Esophagus (tissue), 2 donors: ENCODE measurements at regions not wholly inside any gene's neighbourhood (a gene's known extent, or its start where the extent isn't known, plus 50 kb on each side); places are given as distances from the start of the nearest gene placed in this dataset.

Source experiments
- H3K27ac ChIP-seq, 2 donors: one replicate each; pipeline ENCODE4 v1.5.1; 2013; ENCODE audit warnings: low read depth in 2 of 2, mild to moderate bottlenecking in 2 of 2, inconsistent platforms in 1 of 2, low read length in 1 of 2, moderate library complexity in 1 of 2
- H3K27me3 ChIP-seq, 2 donors: one replicate each; pipeline ENCODE4 v1.6.1; 2013; ENCODE audit warnings: low read length in 2 of 2, control low read depth in 1 of 2, mild to moderate bottlenecking in 1 of 2; ENCODE audit not compliant: insufficient read depth in 2 of 2, control insufficient read depth in 1 of 2
- H3K36me3 ChIP-seq, 2 donors: one replicate each; pipeline ENCODE4 v1.6.1; 2013; ENCODE audit warnings: low read length in 1 of 2; ENCODE audit not compliant: control insufficient read depth in 2 of 2, insufficient read depth in 2 of 2
- H3K4me1 ChIP-seq, 2 donors: one replicate each; pipeline ENCODE4 v1.6.1; 2013; ENCODE audit warnings: low read length in 1 of 2; ENCODE audit not compliant: control insufficient read depth in 2 of 2, insufficient read depth in 2 of 2
- H3K4me3 ChIP-seq, 2 donors: one replicate each; pipeline ENCODE4 v1.5.1; 2013; ENCODE audit warnings: low read length in 2 of 2, mild to moderate bottlenecking in 2 of 2, low read depth in 1 of 2, moderate library complexity in 1 of 2
- H3K9me3 ChIP-seq, 2 donors: one replicate each; pipeline ENCODE4 v1.6.1; 2013; ENCODE audit warnings: mild to moderate bottlenecking in 2 of 2, low read depth in 1 of 2, low read length in 1 of 2, moderate library complexity in 1 of 2; ENCODE audit not compliant: control insufficient read depth in 2 of 2, insufficient read depth in 1 of 2
- whole genome bisulfite sequencing, 2 donors: extraction: QIAGEN DNeasy Blood & Tissue Kit; methylation state at CpG; one replicate each; pipeline ENCODE4 v1.1.7; 2013; 5-methylcytosine and 5-hydroxymethylcytosine counted together
- donor health status: healthy with polysubstance abuse.
- donor health status: Bipolar disorder and iron deficiency.

GRCh38 chr20:18989736-18990474 is 176.3 kb downstream of the SCP2D1 start:
- no peaks in the 10 kb centered on the region for H3K36me3 ChIP-seq
- no peaks in the 10 kb centered on the region for H3K27me3 ChIP-seq
- H3K4me3 ChIP-seq, result no peak overlapping the region
- 53 to 61% methylated on average over 10 of the region's 10 CpGs for WGBS, 2 donors
- no peak overlapping the region for H3K27ac ChIP-seq
- no peaks in the 10 kb centered on the region for H3K9me3 ChIP-seq
- H3K4me1 ChIP-seq, result no peaks in the 10 kb centered on the region

GRCh38 chr20:18991012-18991411 is 177.4 kb downstream of the SCP2D1 start:
- no peaks in the 10 kb centered on the region for H3K36me3 ChIP-seq
- H3K4me3 ChIP-seq, result no peak overlapping the region
- no peak overlapping the region for H3K27ac ChIP-seq
- WGBS, 2 donors, result 67 to 72% methylated on average over 2 of the region's 2 CpGs
- no peaks in the 10 kb centered on the region for H3K4me1 ChIP-seq
- no peaks in the 10 kb centered on the region for H3K27me3 ChIP-seq
- H3K9me3 ChIP-seq, result no peaks in the 10 kb centered on the region

- Histone ChIP-seq H3K27me3 (no peaks in the 10 kb centered on the region), H3K9me3 (no peaks in the 10 kb centered on the region), H3K4me3 (no peak overlapping the region), H3K4me1 (no peaks in the 10 kb centered on the region), H3K27ac (no peak overlapping the region), H3K36me3 (no peaks in the 10 kb centered on the region)
- WGBS, 2 donors, result 50 to 56% methylated on average over 1 of the region's 1 CpG
Observed at GRCh38 chr20:18992418-18992817, 178.8 kb downstream of the SCP2D1 start.

GRCh38 chr20:18995455-18995854 is 181.9 kb downstream of the SCP2D1 start:
- Histone ChIP-seq H3K9me3 (no peaks in the 10 kb centered on the region), H3K4me3 (no peak overlapping the region), H3K36me3 (no peaks in the 10 kb centered on the region), H3K27ac (no peak overlapping the region), H3K4me1 (no peaks in the 10 kb centered on the region), H3K27me3 (no peaks in the 10 kb centered on the region)
- WGBS, 2 donors, result 83 to 88% methylated on average over 3 of the region's 3 CpGs

- no peaks in the 10 kb centered on the region for H3K27me3 ChIP-seq
- no peaks in the 10 kb centered on the region for H3K36me3 ChIP-seq
- WGBS, 2 donors, result 92 to 95% methylated on average over 7 of the region's 7 CpGs
- no peaks in the 10 kb centered on the region for H3K9me3 ChIP-seq
- no peak overlapping the region for H3K27ac ChIP-seq
- H3K4me1 ChIP-seq, result peaks cover 0 to 2% of the 10 kb centered on the region in 2 donors
- no peak overlapping the region for H3K4me3 ChIP-seq
Observed at GRCh38 chr20:18999086-18999485, 185.5 kb downstream of the SCP2D1 start.

- no peaks in the 10 kb centered on the region for H3K36me3 ChIP-seq
- no peak overlapping the region for H3K4me3 ChIP-seq
- no peaks in the 10 kb centered on the region for H3K9me3 ChIP-seq
- no peak overlapping the region for H3K27ac ChIP-seq
- H3K4me1 ChIP-seq, result peaks cover 2 to 3% of the 10 kb centered on the region in 2 donors
- H3K27me3 ChIP-seq, result no peaks in the 10 kb centered on the region
- 74 to 81% methylated on average over 7 of the region's 7 CpGs for WGBS, 2 donors
Observed at GRCh38 chr20:19000078-19000477, 186.5 kb downstream of the SCP2D1 start.

- Histone ChIP-seq H3K9me3 (no peaks in the 10 kb centered on the region), H3K4me3 (no peak overlapping the region), H3K36me3 (no peaks in the 10 kb centered on the region), H3K4me1 (peaks cover 2 to 3% of the 10 kb centered on the region in 2 donors), H3K27me3 (no peaks in the 10 kb centered on the region), H3K27ac (no peak overlapping the region)
- 63 to 81% methylated on average over 1 of the region's 1 CpG for WGBS, 2 donors
Observed at GRCh38 chr20:19001177-19001576, 187.6 kb downstream of the SCP2D1 start.

- no peaks in the 10 kb centered on the region for H3K36me3 ChIP-seq
- H3K4me3 ChIP-seq, result no peak overlapping the region
- H3K27ac ChIP-seq, result no peak overlapping the region
- H3K4me1 ChIP-seq, result peaks cover 2 to 3% of the 10 kb centered on the region in 2 donors
- 84 to 87% methylated on average over 5 of the region's 5 CpGs for WGBS, 2 donors
- no peaks in the 10 kb centered on the region for H3K9me3 ChIP-seq
- H3K27me3 ChIP-seq, result no peaks in the 10 kb centered on the region
Observed at GRCh38 chr20:19003366-19004336, 190.1 kb downstream of the SCP2D1 start.

- H3K4me1 ChIP-seq, result peaks cover 2 to 3% of the 10 kb centered on the region in 2 donors
- H3K27me3 ChIP-seq, result no peaks in the 10 kb centered on the region
- 81 to 84% methylated on average over 6 of the region's 6 CpGs for WGBS, 2 donors
- no peak overlapping the region for H3K27ac ChIP-seq
- no peaks in the 10 kb centered on the region for H3K9me3 ChIP-seq
- no peak overlapping the region for H3K4me3 ChIP-seq
- no peaks in the 10 kb centered on the region for H3K36me3 ChIP-seq
Observed at GRCh38 chr20:19004975-19005374, 191.4 kb downstream of the SCP2D1 start.
